Right lobe of liver (tissue), 4 donors: ENCODE measurements at regions not wholly inside any gene's neighbourhood (a gene's known extent, or its start where the extent isn't known, plus 50 kb on each side); places are given as distances from the start of the nearest gene placed in this dataset.

Source experiments
- CTCF ChIP-seq, 4 donors: fragments of 200-600 bp in 3 of 4; fragments of 450-650 bp in 1 of 4; IDR thresholded peaks; one replicate each; pipeline versions ENCODE4 v1.5.1 to v1.8.0; 2016 to 2022; ENCODE audit warnings: antibody characterized with exemption in 4 of 4, mild to moderate bottlenecking in 2 of 4
- POLR2A ChIP-seq: fragments of 450-650 bp; IDR thresholded peaks from one replicate; pipeline ENCODE4 v1.6.1; 2017; ENCODE audit warnings: antibody characterized with exemption, mild to moderate bottlenecking
- donor health status: DM: no; HTN: no; CAD: no.
- donor health status: DM: no; HTN: no; CAD: no.
- donor health status: DM: no; HTN: yes; CAD: no.

DNA sequence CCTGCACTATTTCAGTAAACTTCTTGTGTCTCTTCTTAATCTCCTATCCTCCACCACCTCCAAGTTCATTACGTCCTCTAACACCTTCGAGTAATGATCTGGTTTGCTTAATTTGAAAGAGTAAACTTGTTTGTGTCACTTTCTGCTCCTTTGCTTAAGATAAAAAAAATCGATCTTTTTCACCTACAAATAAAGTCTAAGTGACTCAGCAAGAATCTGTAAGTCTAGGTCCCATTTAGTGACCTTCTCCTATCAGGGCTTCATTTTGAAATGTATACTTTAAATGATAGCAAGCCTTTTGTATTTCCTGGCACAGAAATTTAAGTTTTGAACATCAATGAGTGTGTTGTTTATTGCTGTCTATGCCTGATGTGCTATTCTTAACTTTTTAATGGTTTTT lies 260.9 kb upstream of the TFPI start:
- no peak for TF ChIP-seq CTCF (IDR thresholded peaks at IDR 0.05)
- no peak for TF ChIP-seq POLR2A
